ENCODE measurements at regions not wholly inside any gene's neighbourhood (a gene's known extent, or its start where the extent isn't known, plus 50 kb on each side); places are given as distances from the start of the nearest gene placed in this dataset.

- DNase-seq (ENCODE audit: low read depth), result no peak
- no peak overlapping the region for H3K4me3 ChIP-seq (ENCODE audit: low read depth, low read length)
These were observed 157.9 kb upstream of the GRIP1 start for GRCh38 chr12:66836623-66837310.

- no peak for DNase-seq (ENCODE audit: low read depth)
- H3K4me3 ChIP-seq (ENCODE audit: low read depth, low read length), result no peak overlapping the region
These were observed 158.4 kb upstream of the GRIP1 start for GRCh38 chr12:66837311-66837627.

- no peak for DNase-seq (ENCODE audit: low read depth)
- H3K4me3 ChIP-seq (ENCODE audit: low read depth, low read length), result no peak overlapping the region
These were observed 159.5 kb upstream of the GRIP1 start for GRCh38 chr12:66838366-66838765.

- DNase-seq (ENCODE audit: low read depth), result no peak
These were observed 170.1 kb upstream of the GRIP1 start for GRCh38 chr12:66848967-66849366.

GRCh38 chr12:66851134-66851533 is 172.3 kb upstream of the GRIP1 start:
- H3K4me3 ChIP-seq (ENCODE audit: low read depth, low read length), result no peak overlapping the region
- no peak for DNase-seq (ENCODE audit: low read depth)

More at GRCh38 chr12:66848967-66849366, 170.1 kb upstream of the GRIP1 start:
- H3K4me3 ChIP-seq (ENCODE audit: low read depth, low read length), result no peak overlapping the region

- no peak for DNase-seq (ENCODE audit: low read depth)
- H3K4me3 ChIP-seq (ENCODE audit: low read depth, low read length), result no peak overlapping the region
These were observed 173.2 kb upstream of the GRIP1 start for GRCh38 chr12:66852091-66852490.

GRCh38 chr12:66852765-66853164 is 173.9 kb upstream of the GRIP1 start:
- DNase-seq (ENCODE audit: low read depth), result no peak
- H3K4me3 ChIP-seq (ENCODE audit: low read depth, low read length), result no peak overlapping the region

- no peak for DNase-seq (ENCODE audit: low read depth)
- no peak overlapping the region for H3K4me3 ChIP-seq (ENCODE audit: low read depth, low read length)
These were observed 181.0 kb upstream of the GRIP1 start for GRCh38 chr12:66859751-66860440.

GRCh38 chr12:66860752-66861750 is 182.2 kb upstream of the GRIP1 start:
- H3K4me3 ChIP-seq (ENCODE audit: low read depth, low read length), result no peak overlapping the region
- peak; percentile 4 for DNase-seq (ENCODE audit: low read depth)

GRCh38 chr12:66862356-66862985 is 183.6 kb upstream of the GRIP1 start:
- DNase-seq (ENCODE audit: low read depth), result no peak
- H3K4me3 ChIP-seq (ENCODE audit: low read depth, low read length), result no peak overlapping the region

GRCh38 chr12:66863276-66863675 is 184.4 kb upstream of the GRIP1 start:
- no peak for DNase-seq (ENCODE audit: low read depth)
- H3K4me3 ChIP-seq (ENCODE audit: low read depth, low read length), result no peak overlapping the region

- no peak for DNase-seq (ENCODE audit: low read depth)
- H3K4me3 ChIP-seq (ENCODE audit: low read depth, low read length), result no peak overlapping the region
These were observed 199.0 kb upstream of the GRIP1 start for GRCh38 chr12:66877925-66878324.

GRCh38 chr12:66879409-66879808 is 200.5 kb upstream of the GRIP1 start:
- DNase-seq (ENCODE audit: low read depth), result no peak
- no peak overlapping the region for H3K4me3 ChIP-seq (ENCODE audit: low read depth, low read length)

- no peak overlapping the region for H3K4me3 ChIP-seq (ENCODE audit: low read depth, low read length)
- DNase-seq (ENCODE audit: low read depth), result no peak
These were observed 202.5 kb upstream of the GRIP1 start for GRCh38 chr12:66881386-66881785.

GRCh38 chr12:66884091-66884490 is 205.2 kb upstream of the GRIP1 start:
- no peak for DNase-seq (ENCODE audit: low read depth)
- H3K4me3 ChIP-seq (ENCODE audit: low read depth, low read length), result no peak overlapping the region

GRCh38 chr12:66885115-66885875 is 206.4 kb upstream of the GRIP1 start:
- no peak overlapping the region for H3K4me3 ChIP-seq (ENCODE audit: low read depth, low read length)
- no peak for DNase-seq (ENCODE audit: low read depth)

GRCh38 chr12:66896797-66897196 is 217.9 kb upstream of the GRIP1 start:
- no peak for DNase-seq (ENCODE audit: low read depth)
- H3K4me3 ChIP-seq (ENCODE audit: low read depth, low read length), result no peak overlapping the region

- H3K4me3 ChIP-seq (ENCODE audit: low read depth, low read length), result no peak overlapping the region
- no peak for DNase-seq (ENCODE audit: low read depth)
These were observed 220.0 kb upstream of the GRIP1 start for GRCh38 chr12:66898700-66899469.
